ENCODE measurements at regions not wholly inside any gene's neighbourhood (a gene's known extent, or its start where the extent isn't known, plus 50 kb on each side); places are given as distances from the start of the nearest gene placed in this dataset.

DNA sequence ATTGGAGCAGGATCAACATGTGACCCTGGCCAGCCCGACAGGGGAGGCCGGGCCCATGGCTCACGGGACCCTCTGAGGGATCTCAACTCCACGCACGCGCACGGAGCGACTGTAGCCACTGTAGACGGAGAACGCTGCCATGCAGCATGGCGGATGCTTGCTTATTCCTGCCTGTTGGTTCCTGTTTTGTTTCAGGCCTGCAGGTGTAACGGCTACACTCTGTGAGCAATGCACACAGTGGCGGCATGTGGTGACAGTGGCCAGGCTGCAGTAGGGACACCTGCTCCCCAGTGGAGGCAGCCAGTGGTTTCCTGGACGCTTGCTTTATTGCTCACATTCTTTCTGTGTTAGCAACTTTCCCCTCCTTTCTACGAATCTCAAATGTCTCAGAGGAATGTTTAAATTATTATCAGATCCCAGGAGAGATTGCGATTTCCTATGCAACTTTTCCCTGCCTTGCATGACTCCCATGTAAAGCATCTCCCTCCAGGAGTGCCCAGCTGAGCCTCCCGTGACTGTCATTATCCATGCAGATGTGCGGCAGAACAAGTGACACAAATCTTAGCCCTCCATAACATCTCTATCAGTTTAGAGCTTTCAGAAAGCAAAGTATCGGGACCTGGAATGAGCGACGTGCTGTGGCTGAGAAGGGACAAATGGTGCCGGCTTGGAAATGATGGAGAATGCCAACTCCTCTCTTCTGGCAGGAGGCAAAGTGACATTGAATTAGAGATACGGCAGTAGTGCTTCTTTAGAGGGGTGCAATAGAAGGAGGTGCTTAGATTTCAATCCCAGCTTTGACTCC lies 209.7 kb downstream of the ASB1 start:
- H3K4me3 ChIP-seq, result no peak overlapping the region
- intact Hi-C loops (cut with DNase I; ENCODE audit: low total_unique reads) (no loop called here), in situ Hi-C loops (cut with MboI; ENCODE audit: low sequenced_read_pairs in 4 of 4) (no loop called here)
- no peak for DNase-seq
- H3K27ac ChIP-seq, result no peak overlapping the region
- H3K36me3 ChIP-seq, result no peaks in the 10 kb centered on the region
- TF ChIP-seq, protein P1, sequence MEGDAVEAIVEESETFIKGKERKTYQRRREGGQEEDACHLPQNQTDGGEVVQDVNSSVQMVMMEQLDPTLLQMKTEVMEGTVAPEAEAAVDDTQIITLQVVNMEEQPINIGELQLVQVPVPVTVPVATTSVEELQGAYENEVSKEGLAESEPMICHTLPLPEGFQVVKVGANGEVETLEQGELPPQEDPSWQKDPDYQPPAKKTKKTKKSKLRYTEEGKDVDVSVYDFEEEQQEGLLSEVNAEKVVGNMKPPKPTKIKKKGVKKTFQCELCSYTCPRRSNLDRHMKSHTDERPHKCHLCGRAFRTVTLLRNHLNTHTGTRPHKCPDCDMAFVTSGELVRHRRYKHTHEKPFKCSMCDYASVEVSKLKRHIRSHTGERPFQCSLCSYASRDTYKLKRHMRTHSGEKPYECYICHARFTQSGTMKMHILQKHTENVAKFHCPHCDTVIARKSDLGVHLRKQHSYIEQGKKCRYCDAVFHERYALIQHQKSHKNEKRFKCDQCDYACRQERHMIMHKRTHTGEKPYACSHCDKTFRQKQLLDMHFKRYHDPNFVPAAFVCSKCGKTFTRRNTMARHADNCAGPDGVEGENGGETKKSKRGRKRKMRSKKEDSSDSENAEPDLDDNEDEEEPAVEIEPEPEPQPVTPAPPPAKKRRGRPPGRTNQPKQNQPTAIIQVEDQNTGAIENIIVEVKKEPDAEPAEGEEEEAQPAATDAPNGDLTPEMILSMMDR (IDR thresholded peaks at IDR 0.05 in 4 of 5, conservative IDR thresholded peaks at IDR 0.05 in 1 of 5), result no peak
- no peak for TF ChIP-seq POLR2A (IDR thresholded peaks at IDR 0.05)
- no peaks in the 10 kb centered on the region for H3K4me1 ChIP-seq
- no peak for ATAC-seq
- H3K9me3 ChIP-seq, result no peaks in the 10 kb centered on the region
- peaks cover 0 to 17% (median 0%) of the 10 kb centered on the region in 3 donors for H3K27me3 ChIP-seq

DNA sequence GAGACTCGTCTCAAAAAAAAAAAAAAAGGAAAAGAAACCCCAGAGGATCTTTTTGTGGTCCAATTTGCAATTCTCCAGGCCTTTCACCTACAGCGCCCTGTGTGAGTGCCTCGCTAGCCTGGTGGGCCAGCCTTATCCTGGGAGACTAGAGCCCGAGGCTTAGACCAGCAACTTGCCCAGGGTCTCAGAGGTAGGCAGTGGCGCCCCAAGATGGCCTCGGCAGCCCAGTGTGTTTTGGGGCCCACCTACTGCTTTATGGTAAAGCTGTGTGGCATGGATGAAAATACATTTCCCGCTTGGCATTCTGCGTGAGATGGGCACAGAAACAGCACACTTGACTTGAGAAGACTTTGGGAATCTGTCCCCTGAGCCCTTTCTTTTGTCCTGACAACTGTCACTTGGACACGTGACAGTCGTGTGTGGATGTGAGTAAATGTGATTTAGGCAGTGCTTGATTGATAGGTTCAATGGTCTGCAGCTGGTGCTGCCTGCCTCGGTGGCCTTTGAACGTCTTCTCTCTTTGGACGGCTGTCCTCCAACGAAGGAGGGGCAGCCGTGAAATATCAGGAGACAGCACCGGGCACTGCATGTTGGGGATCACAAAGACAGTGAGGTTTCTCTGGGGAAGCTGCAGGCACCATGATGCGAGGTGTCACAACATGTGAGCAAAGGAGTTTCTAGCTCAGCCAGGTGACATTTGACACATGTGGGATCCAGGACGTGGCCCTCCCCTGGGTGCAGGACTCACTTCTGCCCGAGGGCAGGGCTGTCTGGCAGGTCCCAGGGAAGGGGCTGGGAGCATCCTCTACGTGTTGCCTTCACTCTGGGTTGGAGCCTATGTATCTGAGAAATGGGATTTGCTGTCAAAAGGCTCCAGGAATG lies 209.5 kb upstream of the TWIST2 start:
- in situ Hi-C loops (cut with MboI; ENCODE audit: low sequenced_read_pairs in 4 of 4), result no loop called here
- intact Hi-C loops (cut with DNase I; ENCODE audit: low total_unique reads), result no loop called here
- no peaks in the 10 kb centered on the region for H3K36me3 ChIP-seq
- DNase-seq (no peak), ATAC-seq (no peak)
- H3K27ac ChIP-seq, result no peak overlapping the region
- H3K27me3 ChIP-seq, result peaks cover 0 to 17% (median 0%) of the 10 kb centered on the region in 3 donors
- H3K9me3 ChIP-seq, result no peaks in the 10 kb centered on the region
- no peak overlapping the region for H3K4me3 ChIP-seq
- H3K4me1 ChIP-seq, result no peaks in the 10 kb centered on the region
- TF ChIP-seq POLR2A (IDR thresholded peaks at IDR 0.05), result no peak
- TF ChIP-seq, protein P1 (IDR thresholded peaks at IDR 0.05 in 4 of 5, conservative IDR thresholded peaks at IDR 0.05 in 1 of 5), result no peak

DNA sequence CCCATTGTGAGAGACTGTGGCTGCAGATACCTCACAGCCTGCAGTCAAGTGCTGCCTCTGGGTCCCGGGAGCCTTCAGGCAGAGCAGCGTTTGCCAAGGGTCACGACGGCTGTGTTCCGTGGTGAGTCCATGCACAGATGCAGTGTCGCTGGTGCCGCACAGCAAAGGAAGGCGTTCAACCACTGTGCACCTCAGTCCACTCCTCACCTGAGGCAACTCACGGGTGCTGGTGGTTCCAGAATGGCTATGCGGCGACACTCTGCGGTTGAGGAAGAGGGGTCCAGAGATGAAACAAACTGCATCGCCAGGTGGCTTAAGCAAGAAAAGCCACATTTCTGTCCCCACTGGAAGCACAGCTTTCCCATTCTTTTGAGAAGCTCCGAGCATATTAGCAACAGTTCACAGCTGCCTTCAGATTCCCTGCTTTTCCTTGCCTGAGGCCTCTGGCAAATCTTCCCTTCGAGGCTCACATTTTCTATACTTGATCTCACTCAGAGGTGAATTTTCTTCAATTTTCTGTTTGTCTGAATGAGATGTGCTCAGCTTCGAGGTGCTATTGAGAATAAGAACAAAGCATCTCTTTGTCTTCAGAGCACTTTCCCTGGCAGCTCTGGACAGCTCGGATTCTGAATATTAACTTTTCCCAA lies 208.8 kb upstream of the TWIST2 start:
- ATAC-seq (no peak), DNase-seq (no peak)
- H3K36me3 ChIP-seq, result no peaks in the 10 kb centered on the region
- no peaks in the 10 kb centered on the region for H3K4me1 ChIP-seq
- intact Hi-C loops (cut with DNase I; ENCODE audit: low total_unique reads), result no loop called here
- in situ Hi-C loops (cut with MboI; ENCODE audit: low sequenced_read_pairs in 4 of 4), result no loop called here
- H3K4me3 ChIP-seq, result no peak overlapping the region
- no peak for TF ChIP-seq POLR2A (IDR thresholded peaks at IDR 0.05)
- TF ChIP-seq, protein P1 (IDR thresholded peaks at IDR 0.05 in 4 of 5, conservative IDR thresholded peaks at IDR 0.05 in 1 of 5), result no peak
- no peak overlapping the region for H3K27ac ChIP-seq
- H3K9me3 ChIP-seq, result no peaks in the 10 kb centered on the region
- peaks cover 0 to 17% (median 0%) of the 10 kb centered on the region in 3 donors for H3K27me3 ChIP-seq

DNA sequence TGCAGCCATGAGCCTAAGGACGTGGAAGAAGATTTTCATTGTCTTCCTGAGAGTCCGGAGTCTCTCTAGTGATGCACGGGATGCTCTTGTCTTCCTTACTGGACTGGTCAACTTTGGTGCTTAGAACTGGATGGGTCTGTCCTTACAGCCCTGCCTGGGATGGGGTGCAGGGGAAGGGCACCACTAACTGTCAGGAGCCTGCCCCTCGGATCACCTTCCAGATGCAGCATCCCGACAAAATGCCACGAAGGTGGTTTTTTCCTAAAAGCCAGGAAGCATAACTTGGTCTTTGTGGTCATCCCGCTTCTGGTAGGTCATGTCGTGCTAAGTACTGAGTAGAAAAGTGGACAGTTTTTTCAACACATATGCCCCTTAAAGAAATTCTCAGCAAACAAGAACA lies 207.4 kb upstream of the TWIST2 start:
- no peak for TF ChIP-seq POLR2A (IDR thresholded peaks at IDR 0.05)
- TF ChIP-seq, protein P1 (IDR thresholded peaks at IDR 0.05 in 4 of 5, conservative IDR thresholded peaks at IDR 0.05 in 1 of 5), result no peak
- intact Hi-C loops (cut with DNase I; ENCODE audit: low total_unique reads), result no loop called here

More for the DNA sequence above, 207.4 kb upstream of the TWIST2 start:
- no peak for ATAC-seq
- Histone ChIP-seq H3K4me1 (no peaks in the 10 kb centered on the region), H3K27ac (no peak overlapping the region), H3K9me3 (no peaks in the 10 kb centered on the region), H3K36me3 (no peaks in the 10 kb centered on the region), H3K4me3 (no peak overlapping the region), H3K27me3 (peaks cover 0 to 13% (median 0%) of the 10 kb centered on the region in 3 donors)
- no peak for DNase-seq
- in situ Hi-C loops (cut with MboI; ENCODE audit: low sequenced_read_pairs in 4 of 4), result no loop called here
